ENCODE measurements at regions not wholly inside any gene's neighbourhood (a gene's known extent, or its start where the extent isn't known, plus 50 kb on each side); places are given as distances from the start of the nearest gene placed in this dataset.

DNA sequence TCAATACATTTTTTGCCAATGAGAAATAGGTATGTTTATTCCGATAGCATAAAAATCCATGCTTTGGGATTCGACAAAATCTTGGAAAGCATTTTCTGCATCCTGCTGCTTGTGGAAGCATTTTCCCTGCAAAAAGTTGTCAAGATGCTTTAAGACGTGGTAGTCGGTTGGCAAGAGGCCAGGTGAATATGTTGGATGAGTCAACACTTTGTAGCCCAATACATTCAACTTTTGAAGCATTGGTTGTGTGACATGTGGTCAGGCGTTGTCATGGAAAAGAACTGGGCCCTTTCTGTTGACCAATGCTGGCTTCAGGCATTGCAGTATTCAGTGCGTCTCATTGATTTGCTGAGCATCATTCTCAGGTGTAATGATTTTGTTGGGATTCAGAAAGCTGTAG lies 764.5 kb downstream of the TRIB2 start:
- ChIA-PET CTCF (no interaction called here), POLR2A (no interaction called here)
- no peak overlapping the region for H3K27ac ChIP-seq (ENCODE audit: extremely low read depth, low read depth, low read length)
- TF ChIP-seq, protein P1, sequence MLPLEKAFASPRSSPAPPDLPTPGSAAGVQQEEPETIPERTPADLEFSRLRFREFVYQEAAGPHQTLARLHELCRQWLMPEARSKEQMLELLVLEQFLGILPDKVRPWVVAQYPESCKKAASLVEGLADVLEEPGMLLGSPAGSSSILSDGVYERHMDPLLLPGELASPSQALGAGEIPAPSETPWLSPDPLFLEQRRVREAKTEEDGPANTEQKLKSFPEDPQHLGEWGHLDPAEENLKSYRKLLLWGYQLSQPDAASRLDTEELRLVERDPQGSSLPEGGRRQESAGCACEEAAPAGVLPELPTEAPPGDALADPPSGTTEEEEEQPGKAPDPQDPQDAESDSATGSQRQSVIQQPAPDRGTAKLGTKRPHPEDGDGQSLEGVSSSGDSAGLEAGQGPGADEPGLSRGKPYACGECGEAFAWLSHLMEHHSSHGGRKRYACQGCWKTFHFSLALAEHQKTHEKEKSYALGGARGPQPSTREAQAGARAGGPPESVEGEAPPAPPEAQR (tag by site-specific recombination; IDR thresholded peaks at IDR 0.05): no peak
- no peak for TF ChIP-seq ZNF23 (tag by site-specific recombination; IDR thresholded peaks at IDR 0.05; ENCODE audit: borderline replicate concordance)
- no peak for TF ChIP-seq ZNF76 (tag by site-specific recombination; IDR thresholded peaks at IDR 0.05; ENCODE audit: borderline replicate concordance, low read depth)
- no peak for TF ChIP-seq ZNF624 (tag by site-specific recombination; IDR thresholded peaks at IDR 0.05)
- TF ChIP-seq, protein P2, sequence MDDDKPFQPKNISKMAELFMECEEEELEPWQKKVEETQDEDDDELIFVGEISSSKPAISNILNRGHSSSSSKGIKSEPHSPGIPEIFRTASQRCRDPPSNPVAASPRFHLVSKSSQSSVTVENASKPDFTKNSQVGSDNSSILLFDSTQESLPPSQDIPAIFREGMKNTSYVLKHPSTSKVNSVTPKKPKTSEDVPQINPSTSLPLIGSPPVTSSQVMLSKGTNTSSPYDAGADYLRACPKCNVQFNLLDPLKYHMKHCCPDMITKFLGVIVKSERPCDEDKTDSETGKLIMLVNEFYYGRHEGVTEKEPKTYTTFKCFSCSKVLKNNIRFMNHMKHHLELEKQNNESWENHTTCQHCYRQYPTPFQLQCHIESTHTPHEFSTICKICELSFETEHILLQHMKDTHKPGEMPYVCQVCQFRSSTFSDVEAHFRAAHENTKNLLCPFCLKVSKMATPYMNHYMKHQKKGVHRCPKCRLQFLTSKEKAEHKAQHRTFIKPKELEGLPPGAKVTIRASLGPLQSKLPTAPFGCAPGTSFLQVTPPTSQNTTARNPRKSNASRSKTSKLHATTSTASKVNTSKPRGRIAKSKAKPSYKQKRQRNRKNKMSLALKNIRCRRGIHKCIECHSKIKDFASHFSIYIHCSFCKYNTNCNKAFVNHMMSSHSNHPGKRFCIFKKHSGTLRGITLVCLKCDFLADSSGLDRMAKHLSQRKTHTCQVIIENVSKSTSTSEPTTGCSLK (tag by site-specific recombination; IDR thresholded peaks at IDR 0.05): no peak
- TF ChIP-seq, protein P3, sequence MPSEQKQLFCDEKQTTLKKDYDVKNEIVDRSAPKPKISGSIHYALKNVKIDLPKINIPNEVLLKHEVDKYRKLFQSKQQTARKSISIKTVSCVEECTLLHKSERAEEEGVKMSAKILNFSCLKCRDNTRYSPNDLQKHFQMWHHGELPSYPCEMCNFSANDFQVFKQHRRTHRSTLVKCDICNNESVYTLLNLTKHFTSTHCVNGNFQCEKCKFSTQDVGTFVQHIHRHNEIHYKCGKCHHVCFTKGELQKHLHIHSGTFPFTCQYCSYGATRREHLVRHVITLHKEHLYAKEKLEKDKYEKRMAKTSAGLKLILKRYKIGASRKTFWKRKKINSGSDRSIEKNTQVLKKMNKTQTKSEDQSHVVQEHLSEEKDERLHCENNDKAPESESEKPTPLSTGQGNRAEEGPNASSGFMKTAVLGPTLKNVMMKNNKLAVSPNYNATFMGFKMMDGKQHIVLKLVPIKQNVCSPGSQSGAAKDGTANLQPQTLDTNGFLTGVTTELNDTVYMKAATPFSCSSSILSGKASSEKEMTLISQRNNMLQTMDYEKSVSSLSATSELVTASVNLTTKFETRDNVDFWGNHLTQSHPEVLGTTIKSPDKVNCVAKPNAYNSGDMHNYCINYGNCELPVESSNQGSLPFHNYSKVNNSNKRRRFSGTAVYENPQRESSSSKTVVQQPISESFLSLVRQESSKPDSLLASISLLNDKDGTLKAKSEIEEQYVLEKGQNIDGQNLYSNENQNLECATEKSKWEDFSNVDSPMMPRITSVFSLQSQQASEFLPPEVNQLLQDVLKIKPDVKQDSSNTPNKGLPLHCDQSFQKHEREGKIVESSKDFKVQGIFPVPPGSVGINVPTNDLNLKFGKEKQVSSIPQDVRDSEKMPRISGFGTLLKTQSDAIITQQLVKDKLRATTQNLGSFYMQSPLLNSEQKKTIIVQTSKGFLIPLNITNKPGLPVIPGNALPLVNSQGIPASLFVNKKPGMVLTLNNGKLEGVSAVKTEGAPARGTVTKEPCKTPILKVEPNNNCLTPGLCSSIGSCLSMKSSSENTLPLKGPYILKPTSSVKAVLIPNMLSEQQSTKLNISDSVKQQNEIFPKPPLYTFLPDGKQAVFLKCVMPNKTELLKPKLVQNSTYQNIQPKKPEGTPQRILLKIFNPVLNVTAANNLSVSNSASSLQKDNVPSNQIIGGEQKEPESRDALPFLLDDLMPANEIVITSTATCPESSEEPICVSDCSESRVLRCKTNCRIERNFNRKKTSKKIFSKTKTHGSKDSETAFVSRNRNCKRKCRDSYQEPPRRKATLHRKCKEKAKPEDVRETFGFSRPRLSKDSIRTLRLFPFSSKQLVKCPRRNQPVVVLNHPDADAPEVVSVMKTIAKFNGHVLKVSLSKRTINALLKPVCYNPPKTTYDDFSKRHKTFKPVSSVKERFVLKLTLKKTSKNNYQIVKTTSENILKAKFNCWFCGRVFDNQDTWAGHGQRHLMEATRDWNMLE (tag by site-specific recombination; conservative IDR thresholded peaks at IDR 0.05; ENCODE audit: low read depth): no peak
- no peaks in the 10 kb centered on the region for H3K36me3 ChIP-seq (ENCODE audit: control insufficient read depth in 2 of 2, insufficient read depth in 1 of 2, low read length in 2 of 2)
- no peaks in the 10 kb centered on the region for H3K4me1 ChIP-seq (ENCODE audit: control insufficient read depth, insufficient read depth, low read length)
- no peak overlapping the region for H3K4me3 ChIP-seq (ENCODE audit: low read depth, low read length)
- H3K9me3 ChIP-seq (ENCODE audit: control insufficient read depth, insufficient read depth, low read depth, low read length): no peaks in the 10 kb centered on the region

DNA sequence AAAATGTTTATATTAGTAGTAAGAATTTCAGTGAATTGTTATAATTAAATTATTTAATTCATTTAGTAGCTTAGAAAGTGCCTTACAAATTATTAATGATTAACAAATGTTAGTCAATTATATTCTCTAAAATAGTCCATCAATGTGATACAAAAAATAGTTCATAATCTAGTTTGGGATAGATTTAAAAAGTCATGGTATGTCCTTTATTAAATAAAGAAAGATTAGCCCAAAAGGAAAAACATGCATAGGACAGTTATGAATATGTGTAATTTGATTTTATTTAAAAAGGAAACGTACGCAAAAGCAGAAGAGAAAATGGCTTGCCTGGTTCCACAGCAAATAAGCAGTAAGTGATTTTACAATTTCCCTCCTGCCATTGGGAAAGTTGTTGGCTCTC lies 768.5 kb downstream of the TRIB2 start:
- no peaks in the 10 kb centered on the region for H3K36me3 ChIP-seq (ENCODE audit: control insufficient read depth in 2 of 2, insufficient read depth in 1 of 2, low read length in 2 of 2)
- no peaks in the 10 kb centered on the region for H3K9me3 ChIP-seq (ENCODE audit: control insufficient read depth, insufficient read depth, low read depth, low read length)
- TF ChIP-seq ZNF76 (tag by site-specific recombination; IDR thresholded peaks at IDR 0.05; ENCODE audit: borderline replicate concordance, low read depth) (no peak), ZXDB (tag by site-specific recombination; IDR thresholded peaks at IDR 0.05) (no peak), GLIS2 (tag by site-specific recombination; IDR thresholded peaks at IDR 0.05) (no peak), ZNF596 (tag by site-specific recombination; IDR thresholded peaks at IDR 0.05) (no peak), GLIS1 (tag by site-specific recombination; IDR thresholded peaks at IDR 0.05) (no peak), ZFP69B (tag by site-specific recombination; IDR thresholded peaks at IDR 0.05) (no peak), BCL6B (tag by site-specific recombination; IDR thresholded peaks at IDR 0.05) (no peak), ZNF514 (tag by site-specific recombination; IDR thresholded peaks at IDR 0.05) (no peak), ZNF785 (tag by site-specific recombination; IDR thresholded peaks at IDR 0.05) (no peak), KLF9 (tag by site-specific recombination; IDR thresholded peaks at IDR 0.05; ENCODE audit: low read depth) (no peak), PRDM1 (tag by site-specific recombination; IDR thresholded peaks at IDR 0.05) (no peak), ZNF223 (tag by site-specific recombination; IDR thresholded peaks at IDR 0.05) (no peak), ZNF645 (tag by site-specific recombination; IDR thresholded peaks at IDR 0.05) (no peak)
- TF ChIP-seq, protein P4, sequence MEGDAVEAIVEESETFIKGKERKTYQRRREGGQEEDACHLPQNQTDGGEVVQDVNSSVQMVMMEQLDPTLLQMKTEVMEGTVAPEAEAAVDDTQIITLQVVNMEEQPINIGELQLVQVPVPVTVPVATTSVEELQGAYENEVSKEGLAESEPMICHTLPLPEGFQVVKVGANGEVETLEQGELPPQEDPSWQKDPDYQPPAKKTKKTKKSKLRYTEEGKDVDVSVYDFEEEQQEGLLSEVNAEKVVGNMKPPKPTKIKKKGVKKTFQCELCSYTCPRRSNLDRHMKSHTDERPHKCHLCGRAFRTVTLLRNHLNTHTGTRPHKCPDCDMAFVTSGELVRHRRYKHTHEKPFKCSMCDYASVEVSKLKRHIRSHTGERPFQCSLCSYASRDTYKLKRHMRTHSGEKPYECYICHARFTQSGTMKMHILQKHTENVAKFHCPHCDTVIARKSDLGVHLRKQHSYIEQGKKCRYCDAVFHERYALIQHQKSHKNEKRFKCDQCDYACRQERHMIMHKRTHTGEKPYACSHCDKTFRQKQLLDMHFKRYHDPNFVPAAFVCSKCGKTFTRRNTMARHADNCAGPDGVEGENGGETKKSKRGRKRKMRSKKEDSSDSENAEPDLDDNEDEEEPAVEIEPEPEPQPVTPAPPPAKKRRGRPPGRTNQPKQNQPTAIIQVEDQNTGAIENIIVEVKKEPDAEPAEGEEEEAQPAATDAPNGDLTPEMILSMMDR (tag by site-specific recombination; IDR thresholded peaks at IDR 0.05): no peak
- no peak overlapping the region for H3K27ac ChIP-seq (ENCODE audit: extremely low read depth, low read depth, low read length)
- ChIA-PET POLR2A (no interaction called here), CTCF (no interaction called here)
- no peaks in the 10 kb centered on the region for H3K4me1 ChIP-seq (ENCODE audit: control insufficient read depth, insufficient read depth, low read length)
- no peak overlapping the region for H3K4me3 ChIP-seq (ENCODE audit: low read depth, low read length)
